A673 (cell line): ENCODE measurements at regions not wholly inside any gene's neighbourhood (a gene's known extent, or its start where the extent isn't known, plus 50 kb on each side); places are given as distances from the start of the nearest gene placed in this dataset.

ENCODE experiments used
- EZH2 ChIP-seq: fragments of 200-600 bp; sonication (generic); IDR thresholded peaks from 2 replicates; pipeline ENCODE4 v1.6.1; 2017; ENCODE audit warnings: borderline replicate concordance, low read depth, mild to moderate bottlenecking, mixed read lengths, antibody characterized with exemption, low read length; ENCODE audit not compliant: poor library complexity, severe bottlenecking
- TF ChIP-seq, protein P1 (sequence below): fragments of 300-800, 200-600 bp; sonication (generic); conservative IDR thresholded peaks from 2 replicates; pipeline ENCODE4 v1.5.1; 2017; ENCODE audit warnings: low read depth, mild to moderate bottlenecking, antibody characterized with exemption, low read length, moderate library complexity, mixed read lengths

DNA sequence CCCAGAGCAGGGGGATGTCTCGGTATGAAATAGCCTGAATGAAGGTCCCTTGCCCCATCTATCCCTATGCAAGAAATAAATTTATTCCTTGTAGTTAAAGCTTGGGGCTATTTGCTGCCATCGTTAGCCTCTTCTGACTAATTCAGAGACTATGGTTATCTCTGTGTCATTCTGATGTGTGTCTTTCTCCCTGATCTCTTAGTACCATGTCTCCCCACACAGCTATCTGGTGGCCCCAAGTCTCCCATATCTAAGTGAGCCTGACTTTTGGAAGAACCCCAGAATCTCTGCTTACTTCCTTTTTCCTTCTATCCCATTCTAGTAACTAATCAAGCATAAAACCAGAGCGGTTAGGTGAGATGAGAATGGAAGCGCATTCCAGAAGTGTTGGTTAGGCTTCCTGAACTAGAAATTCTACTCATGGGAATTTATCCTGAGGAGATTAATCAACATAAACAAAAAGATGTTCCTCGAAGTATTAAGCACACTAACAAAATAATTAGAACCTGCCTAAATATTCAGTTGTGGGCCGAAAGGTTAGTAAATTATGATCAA lies 71.4 kb upstream of the BMAL1 start:
- TF ChIP-seq, protein P1, sequence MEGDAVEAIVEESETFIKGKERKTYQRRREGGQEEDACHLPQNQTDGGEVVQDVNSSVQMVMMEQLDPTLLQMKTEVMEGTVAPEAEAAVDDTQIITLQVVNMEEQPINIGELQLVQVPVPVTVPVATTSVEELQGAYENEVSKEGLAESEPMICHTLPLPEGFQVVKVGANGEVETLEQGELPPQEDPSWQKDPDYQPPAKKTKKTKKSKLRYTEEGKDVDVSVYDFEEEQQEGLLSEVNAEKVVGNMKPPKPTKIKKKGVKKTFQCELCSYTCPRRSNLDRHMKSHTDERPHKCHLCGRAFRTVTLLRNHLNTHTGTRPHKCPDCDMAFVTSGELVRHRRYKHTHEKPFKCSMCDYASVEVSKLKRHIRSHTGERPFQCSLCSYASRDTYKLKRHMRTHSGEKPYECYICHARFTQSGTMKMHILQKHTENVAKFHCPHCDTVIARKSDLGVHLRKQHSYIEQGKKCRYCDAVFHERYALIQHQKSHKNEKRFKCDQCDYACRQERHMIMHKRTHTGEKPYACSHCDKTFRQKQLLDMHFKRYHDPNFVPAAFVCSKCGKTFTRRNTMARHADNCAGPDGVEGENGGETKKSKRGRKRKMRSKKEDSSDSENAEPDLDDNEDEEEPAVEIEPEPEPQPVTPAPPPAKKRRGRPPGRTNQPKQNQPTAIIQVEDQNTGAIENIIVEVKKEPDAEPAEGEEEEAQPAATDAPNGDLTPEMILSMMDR = no peak
- no peak for TF ChIP-seq EZH2
